ENCODE measurements at regions not wholly inside any gene's neighbourhood (a gene's known extent, or its start where the extent isn't known, plus 50 kb on each side); places are given as distances from the start of the nearest gene placed in this dataset.

GRCh38 chr1:168379104-168379860 lies 98.6 kb downstream of the TBX19 start:
- DNase-seq (ENCODE audit: low read depth) = no peak
- no peaks in the 10 kb centered on the region for H3K27me3 ChIP-seq (ENCODE audit: control insufficient read depth, insufficient read depth, low read length)
- H3K4me3 ChIP-seq (ENCODE audit: low read depth, low read length) = no peak overlapping the region
- no peaks in the 10 kb centered on the region for H3K36me3 ChIP-seq (ENCODE audit: control insufficient read depth, insufficient read depth, low read length)
- no peak for TF ChIP-seq CTCF (IDR thresholded peaks at IDR 0.05; ENCODE audit: insufficient read depth, low read length, poor library complexity, severe bottlenecking)

GRCh38 chr1:168375566-168376300 lies 95.1 kb downstream of the TBX19 start:
- Histone ChIP-seq H3K36me3 (ENCODE audit: control insufficient read depth, insufficient read depth, low read length) (no peaks in the 10 kb centered on the region), H3K27me3 (ENCODE audit: control insufficient read depth, insufficient read depth, low read length) (no peaks in the 10 kb centered on the region), H3K4me3 (ENCODE audit: low read depth, low read length) (no peak overlapping the region)
- no peak for TF ChIP-seq CTCF (IDR thresholded peaks at IDR 0.05; ENCODE audit: insufficient read depth, low read length, poor library complexity, severe bottlenecking)
- DNase-seq (ENCODE audit: low read depth) = no peak

GRCh38 chr1:168374566-168374965 lies 93.9 kb downstream of the TBX19 start:
- no peak for DNase-seq (ENCODE audit: low read depth)
- Histone ChIP-seq H3K4me3 (ENCODE audit: low read depth, low read length) (no peak overlapping the region), H3K27me3 (ENCODE audit: control insufficient read depth, insufficient read depth, low read length) (no peaks in the 10 kb centered on the region), H3K36me3 (ENCODE audit: control insufficient read depth, insufficient read depth, low read length) (no peaks in the 10 kb centered on the region)
- no peak for TF ChIP-seq CTCF (IDR thresholded peaks at IDR 0.05; ENCODE audit: insufficient read depth, low read length, poor library complexity, severe bottlenecking)

GRCh38 chr1:168373869-168374268 lies 93.2 kb downstream of the TBX19 start:
- Histone ChIP-seq H3K4me3 (ENCODE audit: low read depth, low read length) (no peak overlapping the region), H3K36me3 (ENCODE audit: control insufficient read depth, insufficient read depth, low read length) (no peaks in the 10 kb centered on the region), H3K27me3 (ENCODE audit: control insufficient read depth, insufficient read depth, low read length) (no peaks in the 10 kb centered on the region)
- DNase-seq (ENCODE audit: low read depth) = no peak
- no peak for TF ChIP-seq CTCF (IDR thresholded peaks at IDR 0.05; ENCODE audit: insufficient read depth, low read length, poor library complexity, severe bottlenecking)

GRCh38 chr1:168372861-168373371 lies 92.2 kb downstream of the TBX19 start:
- no peaks in the 10 kb centered on the region for H3K27me3 ChIP-seq (ENCODE audit: control insufficient read depth, insufficient read depth, low read length)
- no peak for TF ChIP-seq CTCF (IDR thresholded peaks at IDR 0.05; ENCODE audit: insufficient read depth, low read length, poor library complexity, severe bottlenecking)
- H3K4me3 ChIP-seq (ENCODE audit: low read depth, low read length) = no peak overlapping the region
- DNase-seq (ENCODE audit: low read depth) = no peak
- H3K36me3 ChIP-seq (ENCODE audit: control insufficient read depth, insufficient read depth, low read length) = no peaks in the 10 kb centered on the region
